ENCODE measurements at regions not wholly inside any gene's neighbourhood (a gene's known extent, or its start where the extent isn't known, plus 50 kb on each side); places are given as distances from the start of the nearest gene placed in this dataset.

DNA sequence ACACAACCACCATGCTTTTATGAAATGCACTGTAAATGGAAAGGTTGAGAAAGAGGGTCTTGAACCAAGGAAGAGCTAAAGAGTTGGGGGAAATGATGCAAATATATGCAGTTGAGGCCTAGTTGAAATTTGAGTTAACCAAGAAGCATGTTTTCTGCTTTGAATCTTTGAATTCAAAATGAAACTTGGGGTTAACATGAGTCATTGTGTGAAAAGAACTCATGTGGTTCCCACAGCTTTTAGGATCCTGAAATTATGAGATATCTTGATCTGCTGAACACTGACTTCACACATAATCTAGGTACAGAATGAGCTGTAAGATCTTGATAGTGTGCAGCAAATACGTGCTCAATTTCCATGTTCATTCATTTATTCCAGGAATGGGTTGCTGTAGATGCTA is 422.9 kb upstream of the TRIB2 start:
- H3K9me3 Mint-ChIP-seq, result peaks cover 5% of the 10 kb centered on the region
- H3K4me3 Mint-ChIP-seq, result no peak overlapping the region
- H3K27ac Mint-ChIP-seq, result no peak overlapping the region
- no peaks in the 10 kb centered on the region for H3K27me3 Mint-ChIP-seq
- peaks cover 20% of the 10 kb centered on the region for H3K4me1 Mint-ChIP-seq
- peak; percentile 79 for ATAC-seq
- H3K36me3 Mint-ChIP-seq, result peaks cover 5% of the 10 kb centered on the region

DNA sequence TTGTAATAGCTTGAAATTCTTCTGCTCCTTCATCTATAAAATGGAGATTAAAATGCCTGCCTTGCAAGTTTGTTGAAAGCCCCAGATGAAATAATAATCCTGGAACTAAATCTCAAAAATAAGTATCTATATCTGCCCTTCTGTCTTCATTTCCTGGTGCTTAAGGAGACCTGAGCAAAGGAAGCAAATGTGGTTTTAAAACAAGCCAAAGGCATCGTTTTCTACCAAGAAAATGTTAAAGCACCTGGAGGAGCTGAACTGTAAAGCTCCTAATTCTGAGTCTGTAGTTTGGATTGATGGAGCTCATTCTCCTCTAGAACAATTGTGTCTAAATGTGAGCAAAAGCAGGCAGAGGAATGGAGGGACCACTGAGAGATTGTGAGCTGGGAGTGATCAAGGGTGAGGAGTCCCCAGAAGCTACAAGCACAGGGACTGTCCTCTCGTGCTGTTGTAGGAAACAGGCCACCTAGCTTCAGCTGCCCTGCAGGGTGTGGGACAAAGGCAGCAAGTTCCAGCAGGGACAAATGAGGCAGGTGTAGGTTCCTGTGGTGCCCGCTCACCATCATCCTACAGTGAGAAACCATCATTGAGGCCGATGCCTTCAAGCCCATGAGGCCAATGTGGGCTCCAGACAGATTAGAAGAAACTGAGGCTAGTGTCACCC is 420.7 kb upstream of the TRIB2 start:
- no peaks in the 10 kb centered on the region for H3K27me3 Mint-ChIP-seq
- peaks cover 5% of the 10 kb centered on the region for H3K9me3 Mint-ChIP-seq
- H3K4me3 Mint-ChIP-seq, result no peak overlapping the region
- H3K36me3 Mint-ChIP-seq, result peaks cover 5% of the 10 kb centered on the region
- H3K27ac Mint-ChIP-seq, result no peak overlapping the region
- peaks cover 20% of the 10 kb centered on the region for H3K4me1 Mint-ChIP-seq
- no peak for ATAC-seq

- Mint-ChIP-seq H3K27me3 (no peaks in the 10 kb centered on the region), H3K9me3 (peaks cover 5% of the 10 kb centered on the region), H3K27ac (no peak overlapping the region), H3K4me3 (no peak overlapping the region), H3K36me3 (peaks cover 5% of the 10 kb centered on the region), H3K4me1 (peaks cover 20% of the 10 kb centered on the region)
- no peak for ATAC-seq
These were observed 419.8 kb upstream of the TRIB2 start for GRCh38 chr2:12296915-12297314.

- H3K27me3 Mint-ChIP-seq, result no peaks in the 10 kb centered on the region
- H3K27ac Mint-ChIP-seq, result no peak overlapping the region
- H3K4me3 Mint-ChIP-seq, result no peak overlapping the region
- no peak for ATAC-seq
- peaks cover 24% of the 10 kb centered on the region for H3K4me1 Mint-ChIP-seq
- peaks cover 2% of the 10 kb centered on the region for H3K9me3 Mint-ChIP-seq
- H3K36me3 Mint-ChIP-seq, result peaks cover 5% of the 10 kb centered on the region
These were observed 418.4 kb upstream of the TRIB2 start for GRCh38 chr2:12298352-12298751.

- Mint-ChIP-seq H3K36me3 (peaks cover 5% of the 10 kb centered on the region), H3K27me3 (no peaks in the 10 kb centered on the region), H3K4me1 (peaks cover 17% of the 10 kb centered on the region), H3K9me3 (peaks cover 2% of the 10 kb centered on the region), H3K27ac (no peak overlapping the region), H3K4me3 (no peak overlapping the region)
- ATAC-seq, result no peak
These were observed 417.3 kb upstream of the TRIB2 start for GRCh38 chr2:12299431-12299830.

DNA sequence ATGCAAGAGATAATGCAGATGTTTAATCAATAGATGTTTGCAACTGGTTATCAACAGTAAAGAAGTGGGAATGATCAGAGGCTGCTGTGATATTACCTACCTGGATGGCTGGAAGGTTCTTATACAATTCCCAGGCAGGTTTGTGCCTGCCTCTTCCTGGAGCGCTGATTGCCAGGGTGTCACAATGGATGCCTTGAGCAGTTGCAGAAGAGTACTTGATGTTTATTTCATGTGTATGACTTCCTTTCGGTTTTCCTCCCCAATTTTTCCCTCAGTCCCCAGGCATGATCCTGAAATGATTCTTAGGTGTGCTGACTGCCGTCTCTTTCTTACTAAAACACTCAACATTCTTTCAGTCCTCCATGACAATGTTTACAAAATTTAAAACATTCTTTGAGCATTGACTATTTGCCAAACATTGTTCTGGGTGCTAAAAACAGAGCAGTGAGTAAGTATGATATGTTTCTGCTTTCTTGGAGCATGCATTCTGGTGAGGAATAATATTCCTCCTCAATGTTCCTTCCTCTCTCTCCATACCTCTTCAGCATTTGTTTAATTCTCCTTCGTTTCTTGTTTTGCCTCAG is 416.6 kb upstream of the TRIB2 start:
- ATAC-seq, result no peak
- H3K27me3 Mint-ChIP-seq, result no peaks in the 10 kb centered on the region
- H3K36me3 Mint-ChIP-seq, result peaks cover 5% of the 10 kb centered on the region
- no peak overlapping the region for H3K4me3 Mint-ChIP-seq
- H3K4me1 Mint-ChIP-seq, result peaks cover 13% of the 10 kb centered on the region
- H3K9me3 Mint-ChIP-seq, result peaks cover 2% of the 10 kb centered on the region
- no peak overlapping the region for H3K27ac Mint-ChIP-seq

- H3K27me3 Mint-ChIP-seq, result no peaks in the 10 kb centered on the region
- H3K27ac Mint-ChIP-seq, result no peak overlapping the region
- peaks cover 5% of the 10 kb centered on the region for H3K36me3 Mint-ChIP-seq
- peaks cover 2% of the 10 kb centered on the region for H3K9me3 Mint-ChIP-seq
- no peak for ATAC-seq
- peaks cover 13% of the 10 kb centered on the region for H3K4me1 Mint-ChIP-seq
- H3K4me3 Mint-ChIP-seq, result no peak overlapping the region
These were observed 415.8 kb upstream of the TRIB2 start for GRCh38 chr2:12300927-12301326.

DNA sequence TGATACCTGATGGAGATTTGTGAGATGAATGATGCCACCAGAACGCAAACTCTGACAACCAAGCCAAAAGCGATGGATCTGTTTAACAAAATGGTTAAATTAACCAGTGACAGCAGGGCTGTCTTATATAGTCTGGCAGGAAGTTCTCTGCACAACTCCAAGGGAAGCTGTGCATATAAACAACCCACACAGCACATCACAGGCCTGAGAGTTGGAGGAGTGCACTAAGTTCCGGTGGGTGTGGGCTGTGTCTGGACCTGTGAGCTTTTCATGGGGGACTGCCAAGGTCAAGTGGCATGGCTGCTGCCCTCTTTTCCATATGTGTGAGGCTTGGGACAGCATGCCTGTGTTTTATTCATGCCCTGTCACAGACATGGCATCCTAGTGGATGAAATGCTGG is 414.6 kb upstream of the TRIB2 start:
- H3K9me3 Mint-ChIP-seq, result no peaks in the 10 kb centered on the region
- peaks cover under 1% of the 10 kb centered on the region for H3K36me3 Mint-ChIP-seq
- H3K27ac Mint-ChIP-seq, result no peak overlapping the region
- peaks cover 8% of the 10 kb centered on the region for H3K4me1 Mint-ChIP-seq
- no peak overlapping the region for H3K4me3 Mint-ChIP-seq
- ATAC-seq, result no peak
- H3K27me3 Mint-ChIP-seq, result no peaks in the 10 kb centered on the region

DNA sequence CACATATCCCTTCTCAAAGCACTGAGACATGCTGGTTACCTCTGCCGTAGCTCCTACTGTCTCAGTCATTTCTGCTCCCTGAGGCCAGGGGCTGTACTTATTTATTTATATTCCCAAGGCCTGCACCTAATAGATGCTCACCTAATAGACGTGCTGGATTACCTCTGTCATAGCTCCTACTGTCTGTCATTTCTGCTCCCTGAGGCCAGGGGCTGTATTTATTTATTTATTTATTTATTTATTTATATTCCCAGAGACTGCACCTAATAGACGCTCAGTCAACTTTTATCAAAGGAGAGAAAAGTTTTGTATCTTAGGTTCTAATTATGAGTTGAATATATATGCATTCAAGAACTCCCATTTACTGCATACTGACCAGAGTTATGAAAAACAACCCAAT is 414.0 kb upstream of the TRIB2 start:
- H3K4me3 Mint-ChIP-seq, result no peak overlapping the region
- no peaks in the 10 kb centered on the region for H3K36me3 Mint-ChIP-seq
- no peaks in the 10 kb centered on the region for H3K27me3 Mint-ChIP-seq
- no peak overlapping the region for H3K27ac Mint-ChIP-seq
- peaks cover 7% of the 10 kb centered on the region for H3K4me1 Mint-ChIP-seq
- H3K9me3 Mint-ChIP-seq, result no peaks in the 10 kb centered on the region
- no peak for ATAC-seq

DNA sequence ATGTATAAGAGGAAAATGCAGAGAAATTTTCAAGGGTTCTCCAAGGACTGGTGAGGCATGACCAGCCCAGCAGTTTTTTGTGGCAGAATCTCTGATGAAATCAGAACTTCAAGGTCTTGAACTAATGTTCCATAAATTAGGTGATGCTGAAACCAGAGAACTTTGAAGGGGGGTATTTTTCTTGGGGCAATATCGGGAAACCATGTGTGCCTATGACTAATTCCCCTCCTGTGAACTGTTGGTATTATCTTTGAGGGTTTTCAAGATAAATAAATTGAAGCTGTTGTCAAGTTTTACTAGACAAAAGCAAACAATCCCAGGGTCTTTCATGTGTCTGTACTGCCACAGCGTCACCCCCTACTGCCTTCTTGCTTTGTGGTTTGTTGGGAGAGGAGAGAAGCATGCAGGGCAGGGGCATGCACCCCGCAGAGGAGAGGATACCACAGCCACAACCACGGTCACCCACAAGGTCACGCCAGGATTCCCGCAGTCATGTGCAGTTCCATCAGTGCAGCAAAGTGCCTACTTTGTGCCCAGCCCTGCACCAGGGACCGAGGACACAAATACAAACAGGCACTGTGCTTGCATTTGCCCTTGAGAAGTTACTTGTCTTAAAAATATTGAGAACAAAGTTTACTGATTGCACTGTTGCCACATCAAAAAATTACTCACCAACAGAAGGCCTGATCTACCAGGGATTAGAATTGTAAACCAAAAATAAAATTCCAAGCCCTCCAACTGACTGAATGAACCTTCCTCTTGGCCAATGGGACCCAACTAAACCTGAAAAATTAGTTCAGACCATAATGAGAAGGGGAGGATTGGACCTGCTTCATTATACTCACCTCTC is 413.3 kb upstream of the TRIB2 start:
- H3K27ac Mint-ChIP-seq, result no peak overlapping the region
- no peaks in the 10 kb centered on the region for H3K9me3 Mint-ChIP-seq
- H3K4me1 Mint-ChIP-seq, result peaks cover 7% of the 10 kb centered on the region
- no peaks in the 10 kb centered on the region for H3K36me3 Mint-ChIP-seq
- H3K27me3 Mint-ChIP-seq, result no peaks in the 10 kb centered on the region
- no peak overlapping the region for H3K4me3 Mint-ChIP-seq
- no peak for ATAC-seq

GRCh38 chr2:12304564-12305171 is 412.1 kb upstream of the TRIB2 start:
- no peak overlapping the region for H3K27ac Mint-ChIP-seq
- no peak overlapping the region for H3K4me3 Mint-ChIP-seq
- H3K4me1 Mint-ChIP-seq, result peaks cover 7% of the 10 kb centered on the region

GRCh38 chr2:12305931-12306330 is 410.8 kb upstream of the TRIB2 start:
- H3K4me3 Mint-ChIP-seq, result no peak overlapping the region
- H3K27ac Mint-ChIP-seq, result no peak overlapping the region
- ATAC-seq, result no peak
- no peaks in the 10 kb centered on the region for H3K27me3 Mint-ChIP-seq
- no peaks in the 10 kb centered on the region for H3K36me3 Mint-ChIP-seq
- no peaks in the 10 kb centered on the region for H3K9me3 Mint-ChIP-seq
- H3K4me1 Mint-ChIP-seq, result peaks cover 7% of the 10 kb centered on the region

More at GRCh38 chr2:12304564-12305171, 412.1 kb upstream of the TRIB2 start:
- ATAC-seq, result no peak
- H3K27me3 Mint-ChIP-seq, result no peaks in the 10 kb centered on the region
- no peaks in the 10 kb centered on the region for H3K36me3 Mint-ChIP-seq
- H3K9me3 Mint-ChIP-seq, result no peaks in the 10 kb centered on the region

DNA sequence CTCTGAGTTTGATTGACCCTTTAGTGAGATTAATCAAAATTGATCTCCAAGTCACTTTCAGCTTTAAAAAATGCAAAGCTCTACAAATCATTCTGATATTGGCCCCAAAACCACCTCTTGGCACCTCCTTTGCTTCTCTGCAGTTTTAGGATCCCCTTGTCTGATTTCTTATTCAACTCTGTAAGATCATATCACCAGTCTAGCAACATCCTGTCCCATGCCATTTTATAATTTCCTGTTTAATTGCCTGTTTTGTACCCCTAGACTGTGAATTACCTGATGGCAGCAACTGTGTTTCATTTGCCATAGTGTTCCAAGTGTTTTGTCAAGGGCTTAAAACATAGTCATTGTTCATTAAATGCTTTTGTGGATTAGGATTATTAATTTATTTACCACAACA is 406.3 kb upstream of the TRIB2 start:
- H3K9me3 Mint-ChIP-seq, result no peaks in the 10 kb centered on the region
- no peak overlapping the region for H3K4me3 Mint-ChIP-seq
- peaks cover 14% of the 10 kb centered on the region for H3K4me1 Mint-ChIP-seq
- H3K27me3 Mint-ChIP-seq, result no peaks in the 10 kb centered on the region
- H3K36me3 Mint-ChIP-seq, result no peaks in the 10 kb centered on the region
- no peak for ATAC-seq
- no peak overlapping the region for H3K27ac Mint-ChIP-seq

GRCh38 chr2:12313445-12314126 is 403.1 kb upstream of the TRIB2 start:
- H3K36me3 Mint-ChIP-seq, result no peaks in the 10 kb centered on the region
- H3K4me3 Mint-ChIP-seq, result no peak overlapping the region
- ATAC-seq, result no peak
- H3K27me3 Mint-ChIP-seq, result no peaks in the 10 kb centered on the region
- no peaks in the 10 kb centered on the region for H3K9me3 Mint-ChIP-seq
- peaks cover 14% of the 10 kb centered on the region for H3K4me1 Mint-ChIP-seq
- no peak overlapping the region for H3K27ac Mint-ChIP-seq
